Suprapubic skin (tissue), 3 donors: ENCODE measurements at regions not wholly inside any gene's neighbourhood (a gene's known extent, or its start where the extent isn't known, plus 50 kb on each side); places are given as distances from the start of the nearest gene placed in this dataset.

Source experiments
- POLR2A ChIP-seq, 2 donors: fragments of 450-650 bp; IDR thresholded peaks; one replicate each; pipeline ENCODE4 v1.6.1; 2017; ENCODE audit warnings: antibody characterized with exemption in 2 of 2, mild to moderate bottlenecking in 2 of 2, moderate library complexity in 2 of 2
- TF ChIP-seq, protein P1 (sequence below), 2 donors: fragments of 200-600 bp in 1 of 2; fragments of 450-650 bp in 1 of 2; sonication (generic) in 1 of 2; IDR thresholded peaks; one replicate each; pipeline ENCODE4 v1.5.1; 2016 to 2019; ENCODE audit warnings: antibody characterized with exemption in 2 of 2, mild to moderate bottlenecking in 1 of 2, moderate library complexity in 1 of 2

DNA sequence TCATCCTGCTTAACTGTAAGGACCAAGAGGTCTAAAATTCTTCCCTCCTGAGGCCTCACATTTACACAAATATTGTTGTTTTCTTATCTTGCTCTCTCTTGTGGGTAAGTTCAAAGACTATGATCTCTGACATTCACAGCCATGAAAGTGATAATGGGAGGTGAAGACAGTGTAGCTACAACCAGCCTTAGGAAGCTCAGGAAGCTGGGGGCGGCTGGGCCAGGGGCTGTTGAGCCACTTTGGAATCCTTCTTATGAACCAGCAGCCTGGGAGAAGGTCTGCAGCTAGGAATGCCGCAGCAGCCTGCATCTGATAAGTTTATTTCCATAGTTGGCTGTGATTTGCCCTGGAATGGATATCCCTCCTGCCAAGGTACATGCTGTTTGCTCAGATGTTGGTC lies 316.2 kb downstream of the STIM2 start:
- TF ChIP-seq, protein P1, sequence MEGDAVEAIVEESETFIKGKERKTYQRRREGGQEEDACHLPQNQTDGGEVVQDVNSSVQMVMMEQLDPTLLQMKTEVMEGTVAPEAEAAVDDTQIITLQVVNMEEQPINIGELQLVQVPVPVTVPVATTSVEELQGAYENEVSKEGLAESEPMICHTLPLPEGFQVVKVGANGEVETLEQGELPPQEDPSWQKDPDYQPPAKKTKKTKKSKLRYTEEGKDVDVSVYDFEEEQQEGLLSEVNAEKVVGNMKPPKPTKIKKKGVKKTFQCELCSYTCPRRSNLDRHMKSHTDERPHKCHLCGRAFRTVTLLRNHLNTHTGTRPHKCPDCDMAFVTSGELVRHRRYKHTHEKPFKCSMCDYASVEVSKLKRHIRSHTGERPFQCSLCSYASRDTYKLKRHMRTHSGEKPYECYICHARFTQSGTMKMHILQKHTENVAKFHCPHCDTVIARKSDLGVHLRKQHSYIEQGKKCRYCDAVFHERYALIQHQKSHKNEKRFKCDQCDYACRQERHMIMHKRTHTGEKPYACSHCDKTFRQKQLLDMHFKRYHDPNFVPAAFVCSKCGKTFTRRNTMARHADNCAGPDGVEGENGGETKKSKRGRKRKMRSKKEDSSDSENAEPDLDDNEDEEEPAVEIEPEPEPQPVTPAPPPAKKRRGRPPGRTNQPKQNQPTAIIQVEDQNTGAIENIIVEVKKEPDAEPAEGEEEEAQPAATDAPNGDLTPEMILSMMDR (IDR thresholded peaks at IDR 0.05), result no peak
- no peak for TF ChIP-seq POLR2A (IDR thresholded peaks at IDR 0.05)
